GM19238 (cell line): ENCODE measurements at regions not wholly inside any gene's neighbourhood (a gene's known extent, or its start where the extent isn't known, plus 50 kb on each side); places are given as distances from the start of the nearest gene placed in this dataset.
"Not testable (repeated sequence)": the region's sequence is repeated elsewhere in the genome, so short reads cannot be mapped to it uniquely, and the experiment has no call there.

Experiments used
- DNase-seq: peaks from one replicate; pipeline ENCODE4 v3.0.0; 2011; ENCODE audit warnings: low spot score; ENCODE audit not compliant: insufficient read length

DNA sequence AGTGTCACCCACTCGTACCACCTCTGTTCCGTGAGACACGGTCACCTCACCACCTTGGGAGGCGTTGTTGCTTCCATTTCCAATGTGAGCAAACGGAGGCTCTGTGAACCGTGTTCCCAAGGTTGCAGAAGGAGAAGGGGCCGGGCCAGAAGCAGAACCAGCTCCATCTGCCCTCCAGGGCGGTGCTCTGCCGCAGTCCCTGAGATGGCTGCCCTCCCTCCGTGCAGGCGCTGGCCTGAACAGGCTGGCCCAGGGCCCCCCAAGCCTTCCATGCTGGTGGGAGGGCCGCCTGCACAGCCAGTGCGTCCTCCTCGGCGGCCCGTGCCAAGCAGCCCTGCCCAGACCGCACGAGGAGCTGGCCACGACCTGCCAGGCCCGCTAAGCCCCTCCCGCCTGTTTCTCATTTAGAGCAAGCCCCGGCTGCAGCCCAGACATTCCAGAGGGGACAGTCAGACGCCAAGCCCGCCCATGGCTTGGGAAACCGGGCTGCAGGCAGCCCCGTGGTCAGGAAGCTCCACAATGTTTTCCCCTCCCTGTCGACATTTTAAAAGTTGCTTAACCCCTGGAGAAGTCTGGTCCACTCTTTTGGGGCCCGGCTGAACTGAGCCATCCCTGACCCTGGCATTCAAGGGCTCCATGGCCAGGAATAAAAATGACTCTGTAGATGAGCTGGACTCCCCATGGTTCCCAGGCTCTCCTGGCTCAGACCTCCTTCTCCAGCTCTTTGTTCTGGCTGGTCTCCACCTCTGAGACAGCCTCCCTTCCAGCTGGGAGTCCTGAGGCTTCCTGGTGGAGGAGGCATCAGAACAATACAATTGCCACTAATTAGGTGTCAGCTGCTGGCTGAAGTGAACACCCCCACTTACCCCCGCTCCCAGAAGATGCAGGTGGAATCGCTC lies 236.0 kb downstream of the BCL11B start:
- DNase-seq: no peak

DNA sequence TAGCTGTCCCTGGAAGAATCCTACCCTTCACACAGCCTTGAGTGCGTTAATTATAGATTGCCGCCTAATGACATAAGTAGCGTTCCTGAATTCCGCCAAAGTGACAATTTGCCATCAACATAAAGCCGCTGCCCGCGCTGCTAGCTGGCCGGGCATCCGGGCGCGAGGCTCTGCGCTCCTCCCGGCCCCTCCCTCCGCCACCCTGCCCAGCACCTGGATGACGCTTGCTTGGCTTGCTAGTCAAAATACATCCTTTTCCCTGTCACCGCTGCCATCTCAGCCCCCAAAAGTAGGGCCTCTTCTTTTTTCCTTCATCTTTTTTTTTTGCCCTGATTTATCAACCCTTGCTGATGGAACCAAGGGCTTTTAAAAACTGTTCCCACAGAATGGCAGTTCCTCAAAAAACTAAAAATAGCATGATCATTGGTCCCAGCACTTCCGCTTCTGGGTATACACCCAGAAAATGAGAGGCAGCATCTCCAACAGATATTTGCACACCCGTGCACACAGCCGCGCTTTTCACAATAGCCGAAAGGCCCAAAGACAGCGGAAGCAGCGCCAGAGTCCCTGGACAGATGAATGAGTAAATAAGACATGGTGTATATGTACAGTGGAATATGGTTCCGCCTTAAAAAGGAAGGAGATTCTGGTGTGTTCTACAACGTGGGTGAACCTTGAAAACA lies 235.2 kb downstream of the BCL11B start:
- DNase-seq: no peak

GRCh38 chr14:99037326-99037725 lies 234.7 kb downstream of the BCL11B start:
- not testable (repeated sequence) for DNase-seq

GRCh38 chr14:99037777-99038430 lies 234.1 kb downstream of the BCL11B start:
- DNase-seq: no peak

DNA sequence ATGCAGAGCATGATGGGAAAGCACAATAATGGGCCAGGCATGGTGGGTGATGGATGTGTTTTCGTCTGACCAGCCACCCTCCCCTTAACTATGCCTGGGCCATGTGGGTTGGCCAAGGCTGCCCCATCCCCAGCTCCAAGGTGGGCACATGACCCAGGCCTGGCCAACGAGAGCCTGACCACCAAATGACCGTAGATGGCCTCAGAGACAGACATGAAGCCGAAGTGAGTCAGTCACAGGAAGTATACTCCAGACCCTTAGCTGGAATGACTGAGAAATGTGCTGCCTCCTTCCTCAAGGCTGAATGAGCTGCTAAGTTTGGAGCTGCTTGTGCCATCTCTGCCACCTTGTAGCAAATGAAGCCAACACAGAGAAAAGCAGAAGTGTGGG lies 233.6 kb downstream of the BCL11B start:
- DNase-seq: no peak

- no peak for DNase-seq
These were observed 232.5 kb downstream of the BCL11B start for GRCh38 chr14:99039331-99040041.

DNA sequence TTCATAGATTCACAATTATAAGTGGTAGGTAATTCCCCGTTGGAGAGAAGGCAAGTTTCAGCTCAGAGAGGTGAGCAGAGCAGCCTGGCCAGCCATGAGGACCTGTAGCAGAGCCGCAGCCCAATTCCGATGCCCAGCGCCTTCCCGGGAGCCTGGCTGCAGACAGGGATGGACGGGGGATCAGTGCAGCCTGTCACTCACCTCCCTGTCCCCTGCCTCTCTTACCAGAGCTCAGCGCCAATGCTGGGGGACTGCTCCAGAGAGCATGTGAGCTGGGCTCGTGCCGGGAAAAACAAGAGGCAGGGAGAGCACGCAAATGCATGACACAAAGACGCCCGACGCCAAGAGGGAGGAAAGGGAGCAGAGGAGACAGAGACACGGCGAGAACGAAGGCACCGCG lies 231.9 kb downstream of the BCL11B start:
- no peak for DNase-seq

- DNase-seq: no peak
These were observed 231.3 kb downstream of the BCL11B start for GRCh38 chr14:99040711-99041110.

DNA sequence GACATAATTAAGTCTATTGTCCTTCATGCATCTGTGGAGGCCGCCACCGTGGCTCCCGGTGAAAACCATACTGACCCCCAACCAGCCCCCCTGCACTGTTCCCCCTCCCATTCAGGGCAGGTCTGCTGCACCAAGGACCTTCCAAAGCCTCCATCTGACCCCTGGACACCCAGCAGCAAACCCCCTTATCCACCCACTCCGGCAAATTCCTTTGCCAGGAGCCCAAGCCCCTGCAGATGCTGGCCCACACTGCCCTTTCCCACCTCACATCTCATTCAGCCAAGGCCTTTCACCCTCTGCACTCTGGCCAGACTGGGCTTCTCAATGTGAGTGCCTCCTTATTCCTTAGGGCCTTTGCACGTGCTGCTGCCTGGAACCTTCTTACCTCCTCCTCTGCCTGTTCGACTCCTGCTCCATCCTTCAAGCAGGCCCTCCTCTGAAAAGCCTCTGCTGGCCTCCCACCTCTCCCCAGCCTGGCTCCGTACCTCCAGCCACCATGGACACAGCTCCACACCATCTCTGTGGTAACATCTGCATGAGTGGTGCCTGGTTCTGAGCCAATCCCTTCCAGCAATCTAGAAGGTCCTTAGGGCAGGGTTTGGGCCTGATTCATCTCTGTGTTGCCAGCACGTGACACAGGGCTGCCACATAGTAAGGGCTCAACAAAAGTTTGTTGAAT lies 230.7 kb downstream of the BCL11B start:
- DNase-seq: no peak

GRCh38 chr14:99041820-99042174 lies 230.2 kb downstream of the BCL11B start:
- DNase-seq: no peak

DNA sequence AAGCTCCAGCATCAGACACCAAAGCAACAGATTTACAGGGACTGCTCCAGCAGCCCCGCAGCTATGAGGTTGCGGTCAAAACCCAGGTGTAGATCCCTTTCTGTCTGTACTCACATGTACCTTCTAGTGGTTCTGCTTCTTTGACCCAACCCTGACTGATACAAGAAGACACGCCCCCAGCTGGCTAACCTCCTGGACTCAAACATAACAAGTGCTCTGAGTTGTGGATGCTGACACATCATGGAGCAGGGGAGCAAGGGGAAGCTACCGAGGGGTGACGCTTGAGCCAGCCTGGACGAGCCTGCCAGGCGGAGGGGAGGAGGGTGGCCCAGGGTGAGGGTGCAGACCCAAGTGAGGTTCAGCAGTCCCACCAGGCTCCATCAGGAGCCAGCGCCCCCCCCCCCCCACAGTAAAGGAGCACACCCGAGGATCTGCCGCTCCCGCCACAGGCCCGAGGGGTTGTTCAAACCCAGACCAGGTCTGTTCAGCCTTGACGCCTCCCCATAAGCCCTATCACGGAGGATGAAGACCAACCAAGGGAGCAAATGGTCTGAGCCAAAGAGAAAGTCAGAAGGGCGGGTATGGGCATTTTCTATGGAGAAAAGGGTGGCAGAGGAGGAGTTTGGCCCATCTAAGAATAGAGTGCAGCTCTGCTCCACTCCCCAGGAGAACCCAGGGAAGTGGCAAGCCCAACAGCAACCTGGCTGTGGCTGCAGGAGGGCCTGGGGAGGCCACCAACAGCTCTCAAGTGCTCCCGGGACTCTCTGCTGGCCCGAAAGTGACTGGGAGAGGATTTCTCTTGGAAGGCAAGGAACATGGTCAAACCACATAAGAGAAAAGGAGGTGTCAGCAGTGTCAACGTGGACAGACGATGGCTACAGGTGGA lies 229.4 kb downstream of the BCL11B start:
- no peak for DNase-seq

DNA sequence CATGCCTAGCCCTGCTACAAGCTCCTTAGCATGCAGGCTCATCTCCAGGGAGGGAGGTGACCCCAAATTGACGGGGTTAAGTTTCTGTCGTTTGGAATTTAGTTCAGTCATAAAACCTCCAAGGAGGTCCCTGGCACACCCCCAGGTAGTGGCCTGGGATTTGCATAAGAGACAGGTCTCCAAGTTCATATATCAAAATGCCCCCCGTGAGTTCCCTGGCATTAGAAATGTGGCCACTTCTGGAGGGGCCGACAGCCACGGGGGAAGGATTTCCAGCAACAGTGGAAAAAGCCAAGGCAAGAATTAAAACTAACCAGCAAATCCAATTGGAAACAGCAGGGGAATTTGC lies 228.8 kb downstream of the BCL11B start:
- DNase-seq: no peak

DNA sequence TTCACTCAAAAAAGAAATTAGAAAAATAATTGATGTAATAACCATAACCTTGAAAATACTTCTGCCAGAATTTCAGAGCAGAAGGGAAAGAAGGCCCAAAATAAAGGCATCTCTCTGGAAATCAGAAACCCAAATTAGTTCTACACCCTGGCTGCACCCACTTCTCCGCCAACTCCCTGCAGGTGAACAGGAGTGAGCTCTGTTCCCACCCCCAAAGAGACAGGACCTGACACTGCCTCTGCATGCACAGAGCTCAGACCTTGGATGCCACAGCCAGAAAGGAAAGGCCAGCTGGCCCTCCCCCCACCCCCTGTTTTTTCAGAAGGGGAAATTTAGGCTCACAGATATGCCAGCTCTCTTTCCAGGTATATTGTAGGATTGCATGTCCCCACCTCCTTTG lies 228.2 kb downstream of the BCL11B start:
- no peak for DNase-seq

- DNase-seq: no peak
These were observed 224.5 kb downstream of the BCL11B start for GRCh38 chr14:99047441-99048031.

- DNase-seq: no peak
These were observed 221.7 kb downstream of the BCL11B start for GRCh38 chr14:99050309-99050708.

- DNase-seq: no peak
These were observed 219.5 kb downstream of the BCL11B start for GRCh38 chr14:99052467-99052866.

- DNase-seq: no peak
These were observed 217.0 kb downstream of the BCL11B start for GRCh38 chr14:99055019-99055418.

GRCh38 chr14:99055816-99056215 lies 216.2 kb downstream of the BCL11B start:
- DNase-seq: no peak

DNA sequence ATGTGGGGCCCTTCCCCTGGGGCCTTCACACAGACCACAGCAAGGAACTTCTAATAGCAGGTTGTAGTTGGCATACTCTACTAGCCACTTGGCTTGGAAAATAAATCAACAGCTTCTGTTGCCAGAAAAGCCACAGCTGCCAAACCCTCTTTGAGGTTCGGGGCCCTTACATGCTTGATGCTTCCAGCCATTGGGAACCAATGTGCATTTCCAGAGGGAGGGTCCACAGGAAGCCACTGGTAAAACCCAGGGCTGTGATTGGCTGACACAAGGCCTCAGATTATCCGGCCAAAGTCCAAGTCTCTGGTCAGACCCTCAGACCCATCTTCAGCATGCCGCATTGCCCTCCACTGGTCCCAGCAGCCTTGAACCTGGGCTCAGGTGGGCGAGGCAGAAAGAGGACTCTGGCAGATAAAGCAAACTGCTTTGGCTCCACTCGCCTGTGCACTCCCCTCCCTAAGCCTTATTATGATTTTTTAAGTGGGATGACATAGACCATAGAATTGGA lies 214.4 kb downstream of the BCL11B start:
- no peak for DNase-seq

DNA sequence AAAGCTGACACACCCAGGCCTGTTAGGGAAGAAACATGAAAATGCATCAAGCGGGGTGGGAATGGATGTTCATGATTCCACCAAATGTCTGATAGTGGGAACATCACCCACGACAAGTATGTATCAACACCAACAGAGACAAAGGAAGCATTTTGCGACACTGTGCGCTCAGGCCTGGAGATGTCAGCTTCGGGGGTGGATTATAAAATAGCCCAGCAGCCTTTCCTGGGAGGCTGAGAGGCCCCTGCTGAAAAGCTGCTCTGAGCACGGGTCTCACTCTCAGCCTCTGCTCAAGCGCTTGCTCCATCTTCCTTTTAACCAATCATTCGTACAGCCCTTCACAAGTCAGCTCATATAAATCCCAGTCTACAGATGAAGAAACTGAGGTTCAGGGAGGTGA lies 213.5 kb downstream of the BCL11B start:
- no peak for DNase-seq
